Astrocyte of the spinal cord (primary cell): ENCODE measurements at regions not wholly inside any gene's neighbourhood (a gene's known extent, or its start where the extent isn't known, plus 50 kb on each side); places are given as distances from the start of the nearest gene placed in this dataset.
A peak's percentile ranks its signal among the peaks of the same experiment; 100 is the strongest.

Experiments
- DNase-seq: peaks from one replicate; pipeline ENCODE4 v3.0.0; 2011; ENCODE audit warnings: low read depth, low spot score
- H3K4me3 ChIP-seq: 2 replicates; pipeline ENCODE4 v1.5.1; 2011; ENCODE audit warnings: low read depth, mild to moderate bottlenecking, low read length, moderate library complexity
- CTCF ChIP-seq: IDR thresholded peaks from 2 replicates; pipeline ENCODE4 v1.5.1; 2012; ENCODE audit warnings: low read depth, mild to moderate bottlenecking, low read length, inconsistent platforms
- in situ Hi-C: cut with HindIII; loops from 2 replicates; pipeline ENCODE4 v1.10.0; 2017; ENCODE audit warnings: low sequenced_read_pairs

- in situ Hi-C loops = no loop called here
- peak; percentile 14 for DNase-seq
- no peak overlapping the region for H3K4me3 ChIP-seq
- TF ChIP-seq CTCF = no peak
Measured at GRCh38 chr1:212554401-212554800, 54.2 kb upstream of the ATF3 start.

GRCh38 chr1:212555426-212555825 lies 53.1 kb upstream of the ATF3 start:
- in situ Hi-C loops = no loop called here
- no peak for TF ChIP-seq CTCF
- DNase-seq = no peak
- no peak overlapping the region for H3K4me3 ChIP-seq

- in situ Hi-C loops = no loop called here
Measured at GRCh38 chr1:212556822-212557549, 51.6 kb upstream of the ATF3 start.

GRCh38 chr1:212557739-212558692 lies 50.5 kb upstream of the ATF3 start:
- DNase-seq = peak; percentile 13
- no peak for TF ChIP-seq CTCF
- in situ Hi-C loops = no loop called here
- H3K4me3 ChIP-seq = peak overlapping the region; percentile 69

More at GRCh38 chr1:212556822-212557549, 51.6 kb upstream of the ATF3 start:
- H3K4me3 ChIP-seq = no peak overlapping the region
- DNase-seq = no peak
- TF ChIP-seq CTCF = no peak

GRCh38 chr1:212558693-212559480 lies 49.7 kb upstream of the ATF3 start:
- TF ChIP-seq CTCF = no peak
- peak overlapping the region; percentile 69 for H3K4me3 ChIP-seq
- DNase-seq = peak; percentile 97
- in situ Hi-C loops = no loop called here
